SU-DHL-6 (cell line): ENCODE measurements at regions not wholly inside any gene's neighbourhood (a gene's known extent, or its start where the extent isn't known, plus 50 kb on each side); places are given as distances from the start of the nearest gene placed in this dataset.

Source experiments
- CTCF ChIP-seq: fragments of 200-600 bp; sonication (generic); IDR thresholded peaks from one replicate; pipeline ENCODE4 v1.5.1; 2017; ENCODE audit warnings: antibody characterized with exemption, mild to moderate bottlenecking, low read length, moderate library complexity; ENCODE audit not compliant: insufficient read depth, poor library complexity, severe bottlenecking
- EZH2phosphoT487 ChIP-seq: fragments of 200-600 bp; sonication (generic), shearing (Covaris generic); conservative IDR thresholded peaks from 2 replicates; pipeline ENCODE4 v1.6.1; 2018; ENCODE audit warnings: mild to moderate bottlenecking, antibody characterized with exemption, low read length, moderate library complexity, mixed read lengths

GRCh38 chr9:117775591-117775990 lies 71.4 kb downstream of the TLR4 start:
- TF ChIP-seq CTCF (no peak), EZH2phosphoT487 (no peak)
